GM19240 (cell line): ENCODE measurements at regions not wholly inside any gene's neighbourhood (a gene's known extent, or its start where the extent isn't known, plus 50 kb on each side); places are given as distances from the start of the nearest gene placed in this dataset.

ENCODE experiments used
- DNase-seq: peaks from one replicate; pipeline ENCODE4 v3.0.0; 2011; ENCODE audit warnings: low spot score; ENCODE audit not compliant: insufficient read length

DNA sequence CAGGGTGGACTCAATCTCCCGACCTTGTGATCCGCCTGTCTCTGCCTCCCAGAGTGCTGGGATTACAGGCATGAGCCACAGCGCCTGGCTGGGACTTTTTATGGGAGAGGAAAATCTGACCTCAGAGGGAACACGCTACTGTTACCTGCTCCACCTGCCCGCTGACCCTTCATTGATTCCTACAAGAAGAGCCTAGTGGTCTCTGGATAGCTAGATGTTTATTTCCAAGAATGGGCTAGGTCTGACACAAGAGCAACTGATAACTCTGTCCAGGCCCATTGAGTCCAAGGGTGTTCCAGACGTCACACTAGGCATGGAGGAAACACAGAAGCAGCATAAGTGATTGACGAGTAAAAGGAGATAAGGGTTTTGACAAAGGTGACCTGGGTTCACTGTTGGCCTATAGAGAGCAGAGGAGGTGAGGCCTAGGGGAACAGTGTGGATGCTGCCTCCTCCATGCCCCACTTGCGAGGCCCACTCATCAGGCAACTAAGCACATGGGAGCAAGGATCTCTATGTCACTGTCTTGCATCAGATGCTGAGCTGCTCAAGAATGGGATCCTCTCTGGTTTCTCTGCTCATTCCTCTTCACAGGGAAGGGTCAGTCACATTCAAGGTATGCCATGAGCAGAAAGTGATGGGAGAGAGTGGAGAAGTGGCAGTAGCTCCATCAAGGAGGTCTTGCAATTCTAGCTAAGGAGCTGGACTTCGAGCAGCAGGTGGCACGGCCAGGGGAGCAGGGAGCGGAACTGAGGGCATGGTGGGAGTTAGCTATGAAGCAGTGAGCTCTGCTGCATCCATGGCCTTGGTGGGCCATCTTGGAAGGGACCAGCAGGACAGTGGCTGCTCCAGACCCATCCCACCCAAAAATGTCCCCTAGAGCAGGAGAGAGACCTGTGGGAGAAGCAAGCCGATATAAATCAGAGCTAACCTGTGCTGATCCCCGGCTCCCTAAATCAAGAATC is 145.2 kb downstream of the WSCD1 start:
- DNase-seq, result no peak

DNA sequence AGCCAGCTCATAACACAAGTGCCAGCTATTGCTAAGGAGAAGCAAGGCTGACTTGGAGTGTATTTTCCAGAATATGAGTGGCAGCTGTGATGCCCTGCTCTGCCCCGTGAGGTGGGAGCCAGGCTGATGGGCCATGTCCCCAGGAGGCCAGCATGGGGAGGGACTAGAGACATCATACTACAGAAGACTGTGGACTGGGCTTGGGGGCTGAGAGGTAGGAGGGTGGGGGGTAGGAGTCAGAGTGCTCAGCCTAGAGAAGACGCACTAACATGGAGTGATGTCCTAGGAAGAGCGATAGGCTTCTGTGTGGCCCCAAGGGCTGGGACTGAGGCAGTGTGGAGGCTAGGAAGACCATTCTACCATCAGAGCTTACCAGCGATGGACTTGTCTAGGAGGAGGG is 143.7 kb downstream of the WSCD1 start:
- DNase-seq, result no peak

DNA sequence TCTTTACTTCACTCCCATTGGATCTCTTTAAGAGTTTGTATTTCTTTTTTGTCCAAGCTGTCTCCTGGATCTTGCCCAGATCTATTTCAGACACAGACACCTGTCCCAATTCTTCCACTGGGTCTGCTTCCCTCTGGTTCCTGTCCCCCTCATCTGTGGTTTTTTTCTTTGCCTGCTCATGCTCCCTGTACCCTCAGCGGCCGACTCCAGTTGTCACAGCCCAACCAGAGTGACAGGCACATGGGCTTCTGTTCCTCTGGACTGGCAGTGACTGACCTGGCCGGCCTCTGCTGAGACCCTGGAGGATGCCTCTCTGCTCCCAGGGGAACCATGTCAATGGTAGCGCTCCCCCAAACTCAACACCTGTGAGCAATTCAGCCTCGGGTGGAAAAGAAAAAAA is 142.6 kb downstream of the WSCD1 start:
- DNase-seq, result no peak

DNA sequence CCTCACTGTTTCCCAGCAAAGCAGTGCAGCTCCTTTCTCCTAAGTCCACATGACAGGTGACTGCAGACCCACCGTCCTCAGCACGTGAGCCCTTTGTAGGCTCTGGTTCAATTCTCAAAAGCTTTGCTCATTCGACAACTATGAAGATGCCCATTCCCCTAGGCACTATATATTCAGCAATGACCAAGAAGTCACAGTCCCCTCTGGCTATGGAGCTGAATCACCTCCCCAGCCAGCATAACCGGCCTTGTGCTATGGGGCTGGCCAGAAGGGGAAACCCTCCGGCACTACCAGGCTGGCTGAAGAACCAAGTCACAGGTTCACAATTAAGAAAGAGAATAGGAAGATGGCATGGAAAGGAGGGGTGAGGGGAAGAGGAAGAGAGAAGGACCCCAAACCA is 139.7 kb downstream of the WSCD1 start:
- DNase-seq, result no peak

DNA sequence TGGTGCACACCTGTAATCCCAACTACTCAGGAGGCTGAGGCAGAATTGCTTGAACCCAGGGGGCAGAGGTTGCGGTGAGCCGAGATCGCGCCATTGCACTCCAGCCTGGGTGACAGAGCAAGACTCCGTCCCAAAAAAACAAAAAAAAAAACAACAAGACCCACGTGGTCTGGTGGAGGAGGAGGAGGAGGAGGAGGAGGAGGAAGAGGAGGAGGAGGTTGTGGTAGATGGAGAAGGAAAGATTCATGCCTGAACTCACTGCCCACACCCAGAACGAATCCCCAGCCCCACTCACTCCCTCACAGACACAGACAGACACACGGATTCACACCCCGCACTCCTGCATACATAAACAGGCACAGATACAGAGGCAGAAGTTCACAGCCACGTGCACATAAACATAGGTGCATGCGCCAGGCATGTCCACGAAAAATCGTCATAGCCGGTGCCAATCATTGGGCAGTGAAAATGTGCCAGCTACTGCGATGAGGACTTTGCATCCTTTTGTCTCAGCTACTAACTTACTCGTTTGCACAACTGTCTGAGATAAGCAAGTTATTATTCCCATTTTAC is 138.5 kb downstream of the WSCD1 start:
- no peak for DNase-seq

DNA sequence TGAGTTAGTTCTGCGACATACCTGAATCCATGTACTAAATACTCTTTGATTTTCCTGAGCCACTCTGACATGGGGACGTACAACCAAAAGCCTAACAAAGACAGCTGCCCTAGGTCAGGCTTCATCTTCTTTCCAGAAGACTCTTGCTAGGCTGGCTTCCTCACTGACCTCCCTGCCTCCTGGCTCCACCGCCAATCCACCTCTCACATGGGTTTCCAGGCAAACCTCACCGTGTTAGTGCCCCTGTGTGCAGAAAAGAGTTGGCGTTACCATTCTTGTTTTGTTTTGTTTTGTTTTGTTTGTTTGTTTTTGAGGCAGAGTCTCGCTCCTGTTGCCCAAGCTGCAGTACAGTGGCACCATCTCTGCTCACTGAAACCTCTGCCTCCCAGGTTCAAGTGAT is 135.3 kb downstream of the WSCD1 start:
- no peak for DNase-seq

DNA sequence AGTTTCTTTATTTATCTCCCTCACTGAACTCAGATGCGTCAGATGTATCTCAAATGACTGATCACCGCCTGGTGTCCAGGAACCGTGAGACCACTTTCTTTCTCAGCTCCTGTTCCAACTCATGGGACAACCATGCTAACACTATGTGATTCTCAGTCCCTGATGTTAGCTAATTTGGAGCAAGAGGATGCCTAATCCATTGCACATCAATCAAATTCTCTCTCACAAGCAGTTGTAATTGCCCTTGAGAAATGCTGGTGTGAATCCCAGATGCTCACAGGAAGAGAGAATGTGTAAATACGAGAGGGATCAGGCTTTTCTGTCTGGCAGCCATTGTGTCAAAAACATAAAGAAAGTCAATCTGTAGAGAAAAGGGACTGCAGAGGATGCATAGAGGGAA is 134.9 kb downstream of the WSCD1 start:
- DNase-seq, result no peak

DNA sequence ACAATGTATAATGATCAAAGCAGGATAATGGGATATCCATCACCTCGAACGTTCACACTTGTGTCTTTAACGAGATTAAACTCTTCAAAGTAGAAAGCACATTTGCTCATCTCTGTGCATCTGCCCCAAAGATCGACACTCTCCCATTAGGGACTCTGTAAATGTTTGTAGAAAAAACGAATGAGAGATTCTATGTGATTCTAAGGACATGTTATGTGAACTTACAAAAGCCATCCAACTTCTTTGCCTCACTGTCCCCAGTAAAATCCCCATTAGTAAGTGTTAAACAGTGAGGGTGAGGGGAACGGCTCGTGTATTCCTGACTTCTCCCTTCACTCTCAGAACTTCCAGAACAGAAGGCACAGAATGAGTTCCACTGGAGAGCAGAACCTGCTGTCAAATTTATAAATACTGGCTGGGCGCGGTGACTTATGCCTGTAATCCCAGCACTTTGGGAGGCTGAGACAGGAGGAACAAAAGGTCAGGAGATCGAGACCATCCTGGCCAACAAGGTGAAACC is 134.1 kb downstream of the WSCD1 start:
- no peak for DNase-seq

DNA sequence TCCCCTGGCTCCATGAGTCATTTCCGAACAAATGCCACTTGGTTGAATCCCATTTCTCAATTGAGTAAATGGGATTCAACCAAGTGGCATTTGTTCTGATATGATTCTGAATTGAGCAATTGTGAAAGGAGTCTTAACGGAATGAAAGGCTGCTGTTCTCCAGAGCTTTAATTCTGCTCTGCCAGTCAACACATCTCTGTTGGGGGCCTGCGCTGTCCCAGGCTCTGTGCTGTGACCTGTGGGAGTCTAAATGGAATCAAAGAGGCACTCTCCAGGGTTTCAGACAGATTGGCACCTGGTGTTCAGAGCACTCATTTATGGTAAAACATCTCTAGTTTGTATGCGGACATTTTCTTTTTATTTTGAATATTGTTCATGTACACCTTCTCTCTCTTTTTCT is 126.2 kb downstream of the WSCD1 start:
- DNase-seq, result no peak

DNA sequence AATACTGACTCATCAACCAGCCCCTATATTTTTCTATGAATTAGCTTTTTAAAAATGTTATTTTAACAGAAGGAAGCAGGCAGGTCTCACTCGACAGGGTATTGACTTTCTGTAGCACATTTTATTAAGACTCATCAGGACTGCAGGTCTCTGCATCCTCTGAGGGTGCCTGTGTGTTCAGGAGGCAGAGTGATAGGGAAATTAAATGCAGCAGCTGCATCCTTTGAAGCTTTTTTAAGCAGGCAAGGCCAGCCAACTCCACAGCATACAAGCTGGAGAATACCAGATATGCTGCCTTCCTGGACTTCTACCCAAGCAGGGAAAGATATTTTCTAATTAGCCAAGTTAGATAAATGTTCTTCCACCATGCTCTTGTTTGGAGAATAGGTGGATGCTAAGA is 124.9 kb downstream of the WSCD1 start:
- no peak for DNase-seq

DNA sequence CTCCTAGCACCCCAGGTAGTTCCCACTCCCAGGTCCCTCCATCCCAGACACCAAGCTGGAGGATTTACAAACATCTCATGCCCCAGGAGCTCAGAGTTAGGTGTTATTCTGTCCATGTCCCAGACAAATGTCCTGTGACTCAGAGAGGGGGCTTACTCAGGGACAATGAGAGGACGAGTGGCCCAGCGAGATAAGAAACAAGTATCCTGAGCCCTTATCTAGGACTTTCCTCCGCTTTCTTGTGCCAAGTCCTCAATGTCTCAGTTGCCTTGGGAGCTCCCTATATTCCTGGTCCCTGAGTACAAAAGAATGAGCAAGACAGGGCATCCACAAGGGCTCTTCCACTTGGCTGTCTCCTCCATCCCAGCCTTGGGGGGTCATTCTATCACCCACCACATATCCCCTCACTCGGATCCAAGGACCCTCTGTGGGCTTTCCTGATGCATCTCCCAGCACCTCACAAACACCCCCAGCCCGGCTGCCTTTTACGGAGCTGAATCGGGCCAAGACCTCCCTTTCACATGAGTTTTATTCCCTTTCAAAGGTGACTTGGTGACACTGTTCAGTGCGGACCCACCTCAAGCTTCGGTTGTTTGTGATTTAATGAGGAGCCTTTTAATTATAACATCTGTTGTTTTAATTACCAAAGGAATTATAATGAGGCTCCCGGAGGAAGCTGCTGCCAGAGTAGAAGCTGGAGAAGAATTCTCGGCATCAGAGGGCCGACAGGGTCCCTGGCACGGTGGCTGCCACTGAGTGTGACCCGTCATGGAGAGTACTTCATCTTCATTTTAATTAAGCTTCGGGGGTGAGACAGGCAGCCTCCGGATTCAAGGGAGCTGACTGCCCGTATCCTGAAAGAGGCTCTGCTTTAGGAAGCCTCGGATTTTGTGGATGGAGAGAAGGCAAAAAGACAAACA is 121.5 kb downstream of the WSCD1 start:
- no peak for DNase-seq

DNA sequence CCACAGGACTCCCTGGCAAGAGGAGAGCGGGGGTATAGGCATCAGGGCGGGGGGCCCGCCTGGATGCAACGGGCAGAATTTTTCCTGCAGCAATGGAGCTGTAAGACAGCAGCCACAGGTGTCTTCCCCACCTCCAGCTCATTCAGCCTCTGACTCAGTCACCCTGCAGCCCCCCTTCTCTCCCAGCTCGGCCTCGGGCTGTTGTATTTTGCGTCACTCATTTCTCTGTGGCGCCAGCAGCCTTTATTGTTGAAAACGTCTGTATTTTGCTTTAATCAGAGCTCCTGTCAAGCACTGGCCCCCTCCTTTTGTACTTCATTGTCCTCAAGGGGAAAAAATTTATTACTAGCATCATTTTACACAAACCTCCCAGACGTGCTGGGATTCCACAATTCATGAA is 117.7 kb downstream of the WSCD1 start:
- DNase-seq, result no peak

DNA sequence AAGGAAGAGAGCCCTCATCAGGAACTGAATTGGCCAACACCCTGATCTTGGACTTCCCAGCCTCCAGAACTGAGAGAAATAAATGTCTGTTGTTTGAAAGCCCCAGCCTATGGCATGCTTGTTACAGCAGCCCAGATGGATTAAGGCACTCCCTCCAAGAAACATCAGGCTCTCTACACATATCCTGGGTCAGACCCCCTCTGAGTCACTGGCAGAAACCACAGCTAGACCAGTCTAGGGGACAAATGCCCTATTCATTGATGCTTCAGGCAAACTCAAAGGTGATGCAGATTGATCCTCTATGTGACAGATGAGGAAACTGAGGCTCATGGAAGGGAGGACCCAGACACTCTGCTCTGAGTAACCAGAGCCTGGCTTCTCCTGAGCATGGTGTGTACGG is 116.8 kb downstream of the WSCD1 start:
- DNase-seq, result no peak

DNA sequence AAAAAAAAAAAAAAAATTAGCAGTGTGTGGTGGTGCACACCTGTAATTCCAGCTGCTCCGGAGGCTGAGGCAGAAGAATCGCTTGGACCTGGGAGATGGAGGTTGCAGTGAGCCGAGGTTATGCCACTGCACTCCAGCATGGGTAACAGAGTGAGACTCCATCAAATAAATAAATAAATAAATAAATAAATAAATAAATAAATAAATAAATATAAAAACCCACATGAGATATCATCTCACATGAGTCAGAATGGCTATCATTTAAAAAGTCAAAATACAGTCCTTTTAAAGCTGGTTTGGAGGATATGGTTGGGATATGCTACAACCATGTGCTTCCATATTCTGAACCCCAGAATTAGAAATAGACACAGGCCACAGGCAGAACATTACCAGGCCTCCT is 114.3 kb downstream of the WSCD1 start:
- no peak for DNase-seq

DNA sequence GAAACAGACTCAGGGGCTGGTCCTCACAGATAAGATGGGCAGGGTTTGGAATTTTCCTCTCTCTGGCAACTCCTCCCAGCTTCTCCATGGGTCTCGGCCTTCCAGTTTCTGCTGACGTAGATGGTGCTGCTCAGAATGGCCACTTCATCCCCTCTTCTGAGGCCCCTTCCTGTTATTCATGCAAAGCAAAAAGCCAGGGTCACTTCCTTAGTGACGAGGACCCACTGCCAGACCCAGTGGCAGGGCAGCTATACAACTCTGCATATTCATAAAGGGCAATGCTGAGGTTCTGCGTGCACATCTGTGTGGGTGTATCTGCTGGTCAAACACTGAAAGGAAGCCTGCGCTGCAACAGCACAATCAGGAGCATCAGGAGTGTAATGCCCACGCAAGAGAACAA is 108.8 kb downstream of the WSCD1 start:
- DNase-seq, result no peak

DNA sequence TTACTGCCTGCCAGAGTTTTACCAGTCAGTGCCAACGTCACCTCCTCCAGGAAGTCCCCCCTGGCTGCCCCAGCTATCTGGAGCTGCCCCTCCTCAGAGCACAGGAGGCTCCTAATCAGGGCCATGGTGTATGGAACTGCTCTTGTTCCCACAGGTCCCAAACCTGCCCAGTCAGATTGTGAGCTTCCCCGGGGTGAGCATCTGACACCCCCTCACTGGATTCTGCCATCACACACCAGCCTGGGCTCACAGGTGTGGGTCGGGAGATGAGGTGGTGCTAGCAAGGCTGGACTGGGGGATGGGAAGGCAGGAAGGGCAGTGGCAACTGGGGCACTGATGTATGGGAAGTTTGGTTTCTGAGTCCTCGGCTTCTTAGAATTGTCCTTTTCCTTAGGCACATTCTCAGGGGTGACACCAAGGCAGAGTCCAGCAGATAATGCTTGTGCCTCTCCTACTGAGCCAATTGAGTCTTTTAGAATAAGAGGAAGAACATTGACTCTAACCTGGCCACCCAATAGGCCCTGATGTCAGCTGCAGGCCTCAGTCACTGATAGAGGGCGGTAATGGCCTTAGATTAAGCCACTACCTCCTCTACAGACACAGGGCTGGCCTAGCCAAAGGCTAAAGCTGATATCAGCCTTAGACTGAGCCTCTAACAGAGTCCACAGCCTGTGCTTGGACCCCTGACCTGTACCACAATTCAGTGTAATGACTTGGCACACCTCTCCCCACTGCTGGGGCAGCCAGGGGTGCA is 107.9 kb downstream of the WSCD1 start:
- DNase-seq, result no peak
